SK-N-SH treated with all-trans-retinoic acid at 6 μM for 48 hours (cell line): ENCODE measurements at regions not wholly inside any gene's neighbourhood (a gene's known extent, or its start where the extent isn't known, plus 50 kb on each side); places are given as distances from the start of the nearest gene placed in this dataset.

Experiments
- ATAC-seq: fragments of 200-7000 bp; cut with Tn5 transposase; 3 replicates; pipeline ENCODE4 v1.9.1; 2020; ENCODE audit warnings: mild to moderate bottlenecking, moderate library complexity
- BACH2 ChIP-seq: fragments of 250-450 bp; sonication (Bioruptor Pico); IDR thresholded peaks from 2 replicates; pipeline ENCODE4 v1.9.0; 2021; ENCODE audit warnings: mild to moderate bottlenecking, borderline replicate concordance
- CSDC2 ChIP-seq: fragments of 250-450 bp; sonication (Bioruptor Pico); IDR thresholded peaks from 2 replicates; pipeline ENCODE4 v1.5.0; 2020; ENCODE audit warnings: mild to moderate bottlenecking, moderate library complexity
- ESRRG ChIP-seq: fragments of 250-450 bp; sonication (Bioruptor Pico); IDR thresholded peaks from 2 replicates; pipeline ENCODE4 v1.6.1; 2021; ENCODE audit warnings: mild to moderate bottlenecking
- GLIS3 ChIP-seq: fragments of 250-450 bp; sonication (Bioruptor Pico); IDR thresholded peaks from 2 replicates; pipeline ENCODE4 v1.5.0; 2020; ENCODE audit warnings: mild to moderate bottlenecking, moderate library complexity
- ISL1 ChIP-seq: fragments of 250-450 bp; sonication (Bioruptor Pico); IDR thresholded peaks from 2 replicates; pipeline ENCODE4 v2.1.2; 2022; ENCODE audit warnings: mild to moderate bottlenecking, moderate library complexity
- OSR1 ChIP-seq: fragments of 250-450 bp; sonication (Bioruptor Pico); IDR thresholded peaks from 2 replicates; pipeline ENCODE4 v1.8.0; 2022; ENCODE audit warnings: moderate library complexity, mild to moderate bottlenecking, inconsistent platforms
- POU6F1 ChIP-seq: fragments of 250-450 bp; sonication (Bioruptor Pico); IDR thresholded peaks from 2 replicates; pipeline ENCODE4 v1.8.0; 2021; ENCODE audit warnings: low read depth, mild to moderate bottlenecking, moderate library complexity, borderline replicate concordance
- PPARA ChIP-seq: fragments of 250-450 bp; sonication (Bioruptor Pico); IDR thresholded peaks from 2 replicates; pipeline ENCODE4 v1.5.0; 2020; ENCODE audit warnings: mild to moderate bottlenecking, borderline replicate concordance
- RARB ChIP-seq: fragments of 250-450 bp; sonication (Bioruptor Pico); IDR thresholded peaks from 2 replicates; pipeline ENCODE4 v1.8.0; 2021; ENCODE audit warnings: mild to moderate bottlenecking, moderate library complexity
- SNAI2 ChIP-seq: fragments of 250-450 bp; sonication (Bioruptor Pico); IDR thresholded peaks from 2 replicates; pipeline ENCODE4 v1.5.0; 2020; ENCODE audit warnings: mild to moderate bottlenecking, moderate library complexity
- TCF4 ChIP-seq: fragments of 250-450 bp; sonication (Bioruptor Pico); IDR thresholded peaks from 2 replicates; pipeline ENCODE4 v1.8.0; 2021; ENCODE audit warnings: mild to moderate bottlenecking, moderate library complexity, borderline replicate concordance
- TOX ChIP-seq: fragments of 250-450 bp; sonication (Bioruptor Pico); IDR thresholded peaks from 2 replicates; pipeline ENCODE4 v1.8.0; 2021; ENCODE audit warnings: mild to moderate bottlenecking, moderate library complexity, borderline replicate concordance
- TSHZ2 ChIP-seq: fragments of 250-450 bp; sonication (Bioruptor Pico); IDR thresholded peaks from 2 replicates; pipeline ENCODE4 v1.5.0; 2020; ENCODE audit warnings: mild to moderate bottlenecking, moderate library complexity
- ZC3H10 ChIP-seq: fragments of 250-450 bp; sonication (Bioruptor Pico); IDR thresholded peaks from 2 replicates; pipeline ENCODE4 v1.5.1; 2021; ENCODE audit warnings: mild to moderate bottlenecking, moderate library complexity
- ZFP3 ChIP-seq: fragments of 250-450 bp; sonication (Bioruptor Pico); IDR thresholded peaks from 2 replicates; pipeline ENCODE4 v1.5.0; 2020; ENCODE audit warnings: mild to moderate bottlenecking, moderate library complexity
- ZNF565 ChIP-seq: fragments of 450-650 bp; formaldehyde crosslinking; conservative IDR thresholded peaks from 2 replicates; pipeline ENCODE4 v1.5.0; 2020; ENCODE audit warnings: low read depth, mild to moderate bottlenecking, moderate library complexity
- ZNF70 ChIP-seq: fragments of 450-650 bp; formaldehyde crosslinking; IDR thresholded peaks from 2 replicates; pipeline ENCODE4 v1.5.0; 2020; ENCODE audit warnings: mild to moderate bottlenecking, moderate library complexity
- ZNF8 ChIP-seq: fragments of 450-650 bp; formaldehyde crosslinking; IDR thresholded peaks from 2 replicates; pipeline ENCODE4 v1.5.0; 2020; ENCODE audit warnings: mild to moderate bottlenecking, moderate library complexity
- TF ChIP-seq, protein P1 (sequence below): fragments of 250-450 bp; sonication (Bioruptor Pico); IDR thresholded peaks from 2 replicates; pipeline ENCODE4 v1.5.1; 2020; ENCODE audit warnings: low read depth, mild to moderate bottlenecking, moderate library complexity
- TF ChIP-seq, protein P2 (sequence below): fragments of 250-450 bp; sonication (Bioruptor Pico); IDR thresholded peaks from 2 replicates; pipeline ENCODE4 v1.5.1; 2021; ENCODE audit warnings: mild to moderate bottlenecking, moderate library complexity

DNA sequence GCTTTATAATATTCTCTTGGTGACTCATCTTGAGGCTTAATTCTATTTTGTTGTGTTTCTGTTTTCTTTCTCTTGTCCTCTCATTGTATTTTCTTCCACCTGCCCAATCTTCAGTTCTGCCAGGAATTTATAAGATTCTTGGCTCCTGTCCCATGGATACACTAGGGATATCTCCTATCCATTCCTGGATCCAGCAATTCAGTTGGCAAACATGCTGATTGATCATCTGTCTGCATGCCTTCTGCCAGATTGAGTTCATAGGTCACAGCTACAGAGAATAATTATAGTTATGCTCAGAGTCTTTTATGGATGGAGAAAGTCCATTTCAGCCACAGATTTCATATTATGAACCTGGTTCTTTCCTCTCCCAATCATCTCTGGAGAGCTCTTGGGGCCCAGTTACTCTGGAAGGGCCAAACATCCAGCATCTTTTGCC, 140.4 kb upstream of the MAGI2 start (continued):
- TF ChIP-seq TSHZ2 (CRISPR knock-in tag) (no peak), RARB (CRISPR knock-in tag) (no peak), TOX (CRISPR knock-in tag) (peak; percentile 56; the same call in 1 of the 2 replicates), SNAI2 (CRISPR knock-in tag) (peak; percentile 45; the same call in 1 of the 2 replicates), GLIS3 (CRISPR knock-in tag) (no peak)

- no peak for ATAC-seq
- TF ChIP-seq BACH2 (CRISPR knock-in tag) (no peak), ISL1 (CRISPR knock-in tag) (peak; percentile 47; the same call in 1 of the 2 replicates)
Observed at GRCh38 chr7:79590916-79591623, 137.6 kb upstream of the MAGI2 start.

- no peak for TF ChIP-seq ZC3H10
- TF ChIP-seq, protein P1, sequence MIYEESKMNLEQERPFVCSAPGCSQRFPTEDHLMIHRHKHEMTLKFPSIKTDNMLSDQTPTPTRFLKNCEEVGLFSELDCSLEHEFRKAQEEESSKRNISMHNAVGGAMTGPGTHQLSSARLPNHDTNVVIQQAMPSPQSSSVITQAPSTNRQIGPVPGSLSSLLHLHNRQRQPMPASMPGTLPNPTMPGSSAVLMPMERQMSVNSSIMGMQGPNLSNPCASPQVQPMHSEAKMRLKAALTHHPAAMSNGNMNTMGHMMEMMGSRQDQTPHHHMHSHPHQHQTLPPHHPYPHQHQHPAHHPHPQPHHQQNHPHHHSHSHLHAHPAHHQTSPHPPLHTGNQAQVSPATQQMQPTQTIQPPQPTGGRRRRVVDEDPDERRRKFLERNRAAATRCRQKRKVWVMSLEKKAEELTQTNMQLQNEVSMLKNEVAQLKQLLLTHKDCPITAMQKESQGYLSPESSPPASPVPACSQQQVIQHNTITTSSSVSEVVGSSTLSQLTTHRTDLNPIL (CRISPR knock-in tag), result no peak
- no peak for TF ChIP-seq ZNF565 (CRISPR knock-in tag)
- no peak for ATAC-seq
Observed at GRCh38 chr7:79590391-79590790, 136.9 kb upstream of the MAGI2 start.

- TF ChIP-seq, protein P2, sequence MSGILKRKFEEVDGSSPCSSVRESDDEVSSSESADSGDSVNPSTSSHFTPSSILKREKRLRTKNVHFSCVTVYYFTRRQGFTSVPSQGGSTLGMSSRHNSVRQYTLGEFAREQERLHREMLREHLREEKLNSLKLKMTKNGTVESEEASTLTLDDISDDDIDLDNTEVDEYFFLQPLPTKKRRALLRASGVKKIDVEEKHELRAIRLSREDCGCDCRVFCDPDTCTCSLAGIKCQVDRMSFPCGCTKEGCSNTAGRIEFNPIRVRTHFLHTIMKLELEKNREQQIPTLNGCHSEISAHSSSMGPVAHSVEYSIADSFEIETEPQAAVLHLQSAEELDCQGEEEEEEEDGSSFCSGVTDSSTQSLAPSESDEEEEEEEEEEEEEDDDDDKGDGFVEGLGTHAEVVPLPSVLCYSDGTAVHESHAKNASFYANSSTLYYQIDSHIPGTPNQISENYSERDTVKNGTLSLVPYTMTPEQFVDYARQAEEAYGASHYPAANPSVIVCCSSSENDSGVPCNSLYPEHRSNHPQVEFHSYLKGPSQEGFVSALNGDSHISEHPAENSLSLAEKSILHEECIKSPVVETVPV (CRISPR knock-in tag), result no peak
- TF ChIP-seq TOX (CRISPR knock-in tag) (no peak), ESRRG (CRISPR knock-in tag) (no peak), GLIS3 (CRISPR knock-in tag) (no peak), POU6F1 (no peak), ZC3H10 (no peak), PPARA (no peak), ZNF8 (CRISPR knock-in tag) (no peak), CSDC2 (no peak)
Observed at GRCh38 chr7:79570903-79571302, 117.4 kb upstream of the MAGI2 start.

DNA sequence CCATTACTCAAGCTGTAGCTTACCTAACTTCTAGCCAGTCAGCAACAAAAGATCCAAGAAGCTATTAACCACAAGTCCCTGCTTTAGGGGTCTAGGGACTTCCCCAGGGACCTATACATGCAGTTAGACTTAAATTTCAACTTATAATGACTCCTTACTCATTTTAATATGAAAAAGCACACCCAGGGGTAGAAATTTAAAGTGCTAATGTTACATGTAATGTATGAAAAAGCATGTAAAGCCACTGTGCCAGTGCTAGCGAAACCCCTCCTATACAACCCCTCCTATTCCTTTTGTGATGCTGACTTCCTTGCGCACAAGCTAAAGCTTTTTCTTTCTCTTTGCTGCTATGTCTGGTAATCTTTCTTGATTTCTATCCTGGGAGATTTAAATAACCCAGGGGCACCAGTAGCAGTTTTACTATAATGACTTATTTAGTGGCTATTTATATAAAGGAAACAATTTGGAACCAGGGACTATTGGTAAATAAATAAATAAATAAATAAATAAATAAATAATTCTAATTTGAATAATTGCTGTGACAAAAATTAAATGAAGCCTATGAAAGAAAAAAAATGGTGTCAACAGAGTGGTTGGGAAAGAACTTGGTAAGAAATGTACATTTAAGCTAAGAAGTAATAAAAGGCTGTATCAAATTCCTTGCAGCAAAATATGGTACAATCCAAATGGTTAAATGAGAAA, 110.5 kb upstream of the MAGI2 start:
- no peak for ATAC-seq
- no peak for TF ChIP-seq ZNF70 (CRISPR knock-in tag)
- no peak for TF ChIP-seq ZFP3 (CRISPR knock-in tag)
- TF ChIP-seq TSHZ2 (CRISPR knock-in tag), result no peak
- TF ChIP-seq, protein P1 (CRISPR knock-in tag), result no peak
- TF ChIP-seq TOX (CRISPR knock-in tag), result no peak
- TF ChIP-seq TCF4 (CRISPR knock-in tag), result no peak
- TF ChIP-seq POU6F1, result no peak
- no peak for TF ChIP-seq ZNF8 (CRISPR knock-in tag)
- no peak for TF ChIP-seq OSR1 (CRISPR knock-in tag)
- no peak for TF ChIP-seq PPARA
- TF ChIP-seq CSDC2, result no peak

More at GRCh38 chr7:79570903-79571302, 117.4 kb upstream of the MAGI2 start:
- ATAC-seq, result no peak
